Karpas-422 (cell line): ENCODE measurements at regions not wholly inside any gene's neighbourhood (a gene's known extent, or its start where the extent isn't known, plus 50 kb on each side); places are given as distances from the start of the nearest gene placed in this dataset.

Source experiments
- DNase-seq: peaks from one replicate; pipeline ENCODE4 v3.0.0-alpha.2; 2015
- H2AFZ ChIP-seq: fragments of 200-600 bp; sonication (generic); 2 replicates; pipeline ENCODE4 v1.6.1; 2014; ENCODE audit warnings: antibody characterized with exemption, low read length, mixed read lengths
- H3K27ac ChIP-seq: fragments of 200-600 bp; sonication (generic); 2 replicates; pipeline ENCODE4 v1.5.1; 2014; ENCODE audit warnings: mild to moderate bottlenecking, low read length, moderate library complexity
- H3K27me3 ChIP-seq: fragments of 200-600 bp; sonication (generic); 2 replicates; pipeline ENCODE4 v1.6.1; 2014; ENCODE audit warnings: low read length, mixed read lengths
- H3K36me3 ChIP-seq: fragments of 200-600 bp; sonication (generic); 2 replicates; pipeline ENCODE4 v1.6.1; 2014; ENCODE audit warnings: low read length, mixed read lengths; ENCODE audit not compliant: insufficient read depth
- H3K4me1 ChIP-seq: fragments of 200-600 bp; sonication (generic); 2 replicates; pipeline ENCODE4 v1.6.1; 2014; ENCODE audit warnings: mild to moderate bottlenecking, low read length, mixed read lengths
- H3K4me2 ChIP-seq: fragments of 200-600 bp; sonication (generic); 2 replicates; pipeline ENCODE4 v1.6.1; 2014; ENCODE audit warnings: low read length, low read depth, mild to moderate bottlenecking; ENCODE audit not compliant: poor library complexity, severe bottlenecking
- H3K4me3 ChIP-seq: fragments of 200-600 bp; sonication (generic); 2 replicates; pipeline ENCODE4 v1.5.1; 2014; ENCODE audit warnings: mild to moderate bottlenecking, antibody characterized with exemption, low read length, mixed read lengths
- H3K79me2 ChIP-seq: fragments of 200-600 bp; sonication (generic); 2 replicates; pipeline ENCODE4 v1.6.1; 2014; ENCODE audit warnings: mild to moderate bottlenecking, low read length, mixed read lengths
- H3K9ac ChIP-seq: fragments of 200-600 bp; sonication (generic); 2 replicates; pipeline ENCODE4 v1.6.0; 2014; ENCODE audit warnings: low read length
- H3K9me2 ChIP-seq: fragments of 200-600 bp; sonication (generic), shearing (Covaris generic); replicated peaks from 2 replicates; pipeline ENCODE4 v1.6.0; 2014; ENCODE audit warnings: mild to moderate bottlenecking, low read length, moderate library complexity; ENCODE audit not compliant: insufficient read depth
- H3K9me3 ChIP-seq: fragments of 300-700, 200-600 bp; sonication (generic); 2 replicates; pipeline ENCODE4 v1.6.1; 2014; ENCODE audit warnings: low read length, mixed read lengths
- H4K20me1 ChIP-seq: fragments of 200-600 bp; sonication (generic); 2 replicates; pipeline ENCODE4 v1.6.1; 2014; ENCODE audit warnings: mild to moderate bottlenecking, antibody characterized with exemption, low read length, low read depth; ENCODE audit not compliant: insufficient read depth

GRCh38 chr2:220051716-220052115 lies 424.3 kb downstream of the SLC4A3 start:
- DNase-seq: no peak
- Histone ChIP-seq H3K9me3 (peaks cover 4% of the 10 kb centered on the region; the same call in 1 of the 2 replicates), H3K79me2 (no peaks in the 10 kb centered on the region), H3K9me2 (no peaks in the 10 kb centered on the region), H3K4me1 (peaks cover 18% of the 10 kb centered on the region), H3K27me3 (no peaks in the 10 kb centered on the region), H4K20me1 (no peaks in the 10 kb centered on the region), H2AFZ (no peak overlapping the region), H3K9ac (no peak overlapping the region), H3K4me2 (no peak overlapping the region), H3K36me3 (peaks cover 10% of the 10 kb centered on the region; the same call in 1 of the 2 replicates), H3K27ac (no peak overlapping the region), H3K4me3 (no peak overlapping the region)

- Histone ChIP-seq H2AFZ (no peak overlapping the region), H3K4me2 (no peak overlapping the region), H4K20me1 (no peaks in the 10 kb centered on the region), H3K4me1 (peaks cover 16% of the 10 kb centered on the region), H3K9me3 (peaks cover 4% of the 10 kb centered on the region; the same call in 1 of the 2 replicates), H3K36me3 (peaks cover 10% of the 10 kb centered on the region; the same call in 1 of the 2 replicates), H3K4me3 (no peak overlapping the region), H3K79me2 (no peaks in the 10 kb centered on the region), H3K27me3 (no peaks in the 10 kb centered on the region), H3K9ac (no peak overlapping the region), H3K9me2 (no peaks in the 10 kb centered on the region), H3K27ac (no peak overlapping the region)
- peak; percentile 57 for DNase-seq
Observed at GRCh38 chr2:220053919-220054318, 426.5 kb downstream of the SLC4A3 start.

- Histone ChIP-seq H3K4me1 (no peaks in the 10 kb centered on the region), H2AFZ (no peak overlapping the region), H3K4me3 (no peak overlapping the region), H3K9ac (no peak overlapping the region), H3K9me3 (peaks cover 4% of the 10 kb centered on the region; the same call in 1 of the 2 replicates), H3K79me2 (no peaks in the 10 kb centered on the region), H3K27ac (no peak overlapping the region), H3K27me3 (no peaks in the 10 kb centered on the region), H3K36me3 (peaks cover 10% of the 10 kb centered on the region; the same call in 1 of the 2 replicates), H4K20me1 (no peaks in the 10 kb centered on the region), H3K9me2 (no peaks in the 10 kb centered on the region), H3K4me2 (no peak overlapping the region)
- DNase-seq: no peak
Observed at GRCh38 chr2:220057391-220057790, 430.0 kb downstream of the SLC4A3 start.

GRCh38 chr2:220057916-220058315 lies 430.5 kb downstream of the SLC4A3 start:
- H3K4me2 ChIP-seq: no peak overlapping the region
- no peaks in the 10 kb centered on the region for H4K20me1 ChIP-seq
- H3K9me2 ChIP-seq: no peaks in the 10 kb centered on the region
- H3K4me3 ChIP-seq: no peak overlapping the region
- H3K9me3 ChIP-seq: peaks cover 4% of the 10 kb centered on the region; the same call in 1 of the 2 replicates
- no peaks in the 10 kb centered on the region for H3K79me2 ChIP-seq
- H3K9ac ChIP-seq: no peak overlapping the region
- H3K27me3 ChIP-seq: no peaks in the 10 kb centered on the region
- H3K36me3 ChIP-seq: peaks cover 10% of the 10 kb centered on the region; the same call in 1 of the 2 replicates
- H2AFZ ChIP-seq: no peak overlapping the region
- H3K27ac ChIP-seq: no peak overlapping the region
- no peaks in the 10 kb centered on the region for H3K4me1 ChIP-seq
- no peak for DNase-seq

- Histone ChIP-seq H3K4me2 (no peak overlapping the region), H3K36me3 (no peaks in the 10 kb centered on the region), H3K4me1 (no peaks in the 10 kb centered on the region), H3K9me3 (no peaks in the 10 kb centered on the region), H4K20me1 (no peaks in the 10 kb centered on the region), H3K9me2 (no peaks in the 10 kb centered on the region), H3K4me3 (no peak overlapping the region), H3K27ac (no peak overlapping the region), H2AFZ (no peak overlapping the region), H3K79me2 (no peaks in the 10 kb centered on the region), H3K9ac (no peak overlapping the region), H3K27me3 (no peaks in the 10 kb centered on the region)
- DNase-seq: no peak
Observed at GRCh38 chr2:220064111-220065030, 436.9 kb downstream of the SLC4A3 start.

- no peaks in the 10 kb centered on the region for H3K9me3 ChIP-seq
- no peaks in the 10 kb centered on the region for H3K79me2 ChIP-seq
- H3K9ac ChIP-seq: no peak overlapping the region
- H3K4me1 ChIP-seq: no peaks in the 10 kb centered on the region
- no peaks in the 10 kb centered on the region for H3K36me3 ChIP-seq
- H3K4me2 ChIP-seq: no peak overlapping the region
- no peak overlapping the region for H3K4me3 ChIP-seq
- no peak overlapping the region for H3K27ac ChIP-seq
- H3K27me3 ChIP-seq: no peaks in the 10 kb centered on the region
- no peak overlapping the region for H2AFZ ChIP-seq
- no peaks in the 10 kb centered on the region for H3K9me2 ChIP-seq
- H4K20me1 ChIP-seq: no peaks in the 10 kb centered on the region
- no peak for DNase-seq
Observed at GRCh38 chr2:220065581-220065980, 438.2 kb downstream of the SLC4A3 start.

- Histone ChIP-seq H3K27ac (no peak overlapping the region), H3K79me2 (no peaks in the 10 kb centered on the region), H2AFZ (no peak overlapping the region), H4K20me1 (no peaks in the 10 kb centered on the region), H3K9ac (no peak overlapping the region), H3K36me3 (no peaks in the 10 kb centered on the region), H3K4me3 (no peak overlapping the region), H3K4me2 (no peak overlapping the region), H3K27me3 (no peaks in the 10 kb centered on the region), H3K4me1 (no peaks in the 10 kb centered on the region), H3K9me2 (no peaks in the 10 kb centered on the region), H3K9me3 (no peaks in the 10 kb centered on the region)
- no peak for DNase-seq
Observed at GRCh38 chr2:220068846-220069245, 441.4 kb downstream of the SLC4A3 start.

- no peak overlapping the region for H3K4me3 ChIP-seq
Observed at GRCh38 chr2:220070349-220070748, 442.9 kb downstream of the SLC4A3 start.

More at GRCh38 chr2:220070349-220070748, 442.9 kb downstream of the SLC4A3 start:
- Histone ChIP-seq H3K27me3 (no peaks in the 10 kb centered on the region), H3K4me1 (no peaks in the 10 kb centered on the region), H3K9me3 (no peaks in the 10 kb centered on the region), H3K79me2 (no peaks in the 10 kb centered on the region), H2AFZ (no peak overlapping the region), H3K4me2 (no peak overlapping the region), H3K9me2 (no peaks in the 10 kb centered on the region), H3K27ac (no peak overlapping the region), H3K36me3 (no peaks in the 10 kb centered on the region), H4K20me1 (no peaks in the 10 kb centered on the region), H3K9ac (no peak overlapping the region)
- no peak for DNase-seq
